GM12872 (cell line): ENCODE measurements at regions not wholly inside any gene's neighbourhood (a gene's known extent, or its start where the extent isn't known, plus 50 kb on each side); places are given as distances from the start of the nearest gene placed in this dataset.

ENCODE experiments used
- CTCF ChIP-seq: IDR thresholded peaks from 3 replicates; pipeline ENCODE4 v1.5.1; 2011; ENCODE audit warnings: low read depth, mild to moderate bottlenecking, low read length, moderate library complexity; ENCODE audit not compliant: insufficient read depth

GRCh38 chr22:48492366-48493320 is 1335.0 kb downstream of the BRD1 start:
- TF ChIP-seq CTCF, result peak; percentile 85

- TF ChIP-seq CTCF, result no peak
These were observed 1336.2 kb downstream of the BRD1 start for GRCh38 chr22:48491451-48491941.

GRCh38 chr22:48490500-48491411 is 1336.9 kb downstream of the BRD1 start:
- no peak for TF ChIP-seq CTCF

- TF ChIP-seq CTCF, result no peak
These were observed 1337.8 kb downstream of the BRD1 start for GRCh38 chr22:48489551-48490499.

GRCh38 chr22:48488611-48489511 is 1338.8 kb downstream of the BRD1 start:
- TF ChIP-seq CTCF, result no peak

- TF ChIP-seq CTCF, result no peak
These were observed 1339.5 kb downstream of the BRD1 start for GRCh38 chr22:48488149-48488551.
